DMS53 treated with DMSO at 0.1 percent for 48 hours (cell line): ENCODE measurements at regions not wholly inside any gene's neighbourhood (a gene's known extent, or its start where the extent isn't known, plus 50 kb on each side); places are given as distances from the start of the nearest gene placed in this dataset.

Experiments used
- DNase-seq: peaks from one replicate; lab custom pipeline; 2025; ENCODE audit not compliant: unreplicated experiment; lab: John Stamatoyannopoulos, UW

DNA sequence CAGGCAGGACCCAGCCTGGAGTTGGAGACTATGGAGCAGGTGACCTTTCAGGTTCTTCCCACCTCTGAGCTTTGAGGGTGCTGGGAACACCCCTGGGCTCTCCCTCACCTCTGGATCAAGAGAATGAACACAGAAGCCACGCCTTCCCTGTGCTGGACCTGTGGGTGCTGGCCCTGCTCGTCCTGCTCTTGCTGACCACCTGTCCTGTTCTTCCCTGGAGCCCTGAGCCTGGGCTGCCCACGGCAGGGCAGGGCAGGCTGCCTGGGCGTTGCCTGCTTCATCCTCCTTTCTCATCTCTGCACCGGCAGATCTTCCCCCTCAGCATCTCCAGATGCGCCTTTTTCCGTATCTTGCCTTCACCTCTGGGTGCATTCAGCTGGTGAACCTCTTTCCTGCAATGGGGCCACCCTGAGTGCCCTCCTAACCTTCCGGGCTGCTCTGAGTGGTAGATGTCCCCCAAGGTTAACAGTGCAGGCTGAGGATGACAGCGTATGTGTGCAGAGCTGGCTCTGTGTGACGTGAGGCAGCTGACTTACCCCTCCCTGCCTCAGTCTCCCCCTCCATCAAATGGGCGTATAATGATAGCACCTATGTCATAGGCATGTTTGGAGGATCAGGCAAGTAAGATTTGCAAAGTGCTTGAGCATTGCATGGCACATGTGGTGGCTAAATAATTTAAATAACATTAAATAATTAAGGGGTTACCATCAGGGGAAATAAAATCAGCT is 225.8 kb upstream of the CIBAR2 start:
- DNase-seq: no peak

DNA sequence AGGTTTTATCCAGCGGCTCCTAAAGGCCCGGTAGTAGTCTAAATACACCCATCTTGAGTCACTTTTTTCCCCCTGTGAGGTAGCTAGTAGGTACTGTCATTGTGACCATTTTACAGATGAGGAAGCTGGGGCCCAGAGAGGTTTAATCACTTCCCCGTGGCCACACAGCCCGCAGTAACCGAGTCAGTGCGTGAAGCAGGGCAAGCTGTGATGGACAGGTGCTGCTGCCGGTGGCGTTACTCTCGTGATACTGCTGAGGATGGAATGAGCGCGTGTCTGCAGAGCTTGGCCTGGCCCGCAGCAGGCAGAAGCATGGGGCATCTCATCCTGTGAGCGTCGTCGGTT is 226.3 kb upstream of the CIBAR2 start:
- no peak for DNase-seq

GRCh38 chr16:85338989-85339685 is 226.9 kb upstream of the CIBAR2 start:
- DNase-seq: no peak

- DNase-seq: no peak
These were observed 229.9 kb upstream of the CIBAR2 start for GRCh38 chr16:85341972-85342695.

GRCh38 chr16:85344502-85345128 is 232.3 kb upstream of the CIBAR2 start:
- DNase-seq: no peak

- DNase-seq: no peak
These were observed 232.9 kb upstream of the CIBAR2 start for GRCh38 chr16:85345129-85345639.

DNA sequence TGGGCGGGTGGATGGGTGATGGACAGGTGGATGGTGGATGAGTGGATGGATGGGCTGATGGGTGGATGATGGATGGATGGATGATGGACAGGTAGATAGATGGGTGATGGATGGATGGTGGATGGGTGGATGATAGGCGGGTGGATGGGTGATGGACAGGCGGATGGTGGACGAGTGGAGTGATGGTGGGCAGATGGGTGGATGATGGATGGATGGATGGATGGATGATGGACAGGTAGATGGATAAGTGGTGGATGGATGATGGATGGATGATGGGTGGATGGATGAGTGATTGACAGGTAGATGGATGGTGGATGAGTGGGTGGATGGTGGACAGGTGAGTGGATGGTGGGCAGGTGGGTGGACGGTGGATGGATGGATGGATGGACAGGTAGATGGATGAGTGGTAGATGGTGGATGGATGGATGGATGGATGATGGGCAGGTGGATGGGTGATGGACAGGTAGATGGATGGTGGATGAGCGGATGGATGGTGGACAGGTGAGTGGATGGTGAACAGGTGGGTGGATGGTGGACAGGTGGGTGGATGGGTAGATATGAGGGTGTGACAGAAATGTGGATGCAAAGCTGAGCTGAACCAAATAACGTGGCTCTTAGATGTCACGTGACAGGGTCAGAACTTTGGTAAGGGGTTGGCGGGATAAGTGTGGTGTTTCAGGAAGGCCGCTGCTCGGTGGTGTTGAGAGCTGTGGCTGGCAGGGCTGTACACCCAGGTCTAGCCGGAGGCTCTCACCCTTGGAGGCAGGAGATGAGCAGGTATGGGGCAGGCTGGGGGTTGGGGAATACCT is 234.3 kb upstream of the CIBAR2 start:
- no peak for DNase-seq

DNA sequence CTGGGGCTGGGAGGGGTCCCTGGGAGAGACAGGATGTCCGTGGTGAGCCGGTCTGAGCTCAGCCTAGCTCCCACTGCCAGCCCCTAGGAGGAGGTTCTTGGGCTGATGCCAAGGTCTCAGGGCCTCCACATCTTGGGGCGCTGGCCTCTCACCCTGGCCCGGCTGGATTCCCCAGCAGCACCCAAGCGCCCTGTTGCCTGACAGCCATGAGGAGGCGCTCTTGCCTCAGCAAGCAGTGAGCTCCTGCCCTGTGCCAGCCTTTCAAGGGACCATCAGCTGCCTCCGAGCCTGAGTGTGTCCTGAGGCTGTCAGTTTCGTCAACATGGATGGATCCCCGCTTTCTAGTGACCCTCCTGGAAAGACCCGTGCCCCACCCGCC is 234.9 kb upstream of the CIBAR2 start:
- DNase-seq: no peak

DNA sequence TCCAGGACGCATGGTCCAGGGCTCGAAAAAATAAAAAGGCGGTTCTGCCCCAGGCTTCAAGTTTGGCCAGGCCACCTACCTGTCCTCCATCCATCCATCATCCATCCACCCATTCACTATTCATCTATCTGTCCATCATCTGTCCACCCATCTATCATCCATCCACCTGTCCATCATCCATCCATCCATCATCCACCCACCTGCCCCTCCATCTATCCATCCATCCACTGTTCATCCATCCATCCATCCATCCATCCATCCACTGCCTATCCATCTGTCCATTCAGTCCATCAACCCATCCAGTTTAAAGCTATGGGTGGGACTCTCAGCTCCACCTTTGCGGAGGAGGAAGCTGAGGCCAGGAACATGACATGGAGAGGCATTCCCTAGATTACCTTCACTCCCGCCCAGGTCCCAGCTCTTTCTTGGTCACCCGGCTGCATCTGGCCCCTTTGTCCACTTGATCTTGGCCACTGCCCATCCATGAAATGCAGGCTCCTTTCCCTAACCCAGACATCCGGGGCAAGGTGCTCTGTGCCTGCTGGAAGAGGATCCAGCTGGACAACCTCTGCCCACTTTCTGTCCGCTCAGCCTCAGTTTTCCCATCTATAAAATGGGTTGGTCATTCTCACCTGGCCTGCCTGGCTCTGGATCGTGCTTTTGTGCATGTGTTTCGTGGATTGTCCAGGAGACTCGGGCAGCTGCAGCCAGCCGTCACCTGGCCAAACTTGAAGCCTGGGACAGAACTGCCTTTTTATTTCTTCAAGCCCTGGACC is 236.0 kb upstream of the CIBAR2 start:
- no peak for DNase-seq

DNA sequence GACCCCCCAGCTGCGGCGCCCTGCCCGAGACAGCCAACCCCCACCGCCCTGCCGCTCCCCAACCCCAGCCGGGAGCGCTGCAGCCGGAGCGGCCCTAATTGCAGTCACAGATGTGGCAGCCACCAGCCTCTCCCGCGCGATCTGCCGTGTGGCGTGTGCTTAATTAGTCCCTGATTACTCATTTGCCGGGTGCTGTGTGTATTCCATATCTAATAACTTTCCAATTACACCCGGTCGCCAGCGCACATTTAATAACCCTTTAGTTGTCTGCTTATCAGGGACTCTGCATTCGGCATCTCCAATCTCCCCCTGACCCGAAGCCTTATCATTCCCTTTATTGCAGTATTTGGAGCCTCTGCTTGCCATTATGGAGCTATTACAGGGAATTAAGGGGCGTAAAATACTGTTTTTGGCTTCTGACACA is 236.7 kb upstream of the CIBAR2 start:
- no peak for DNase-seq

DNA sequence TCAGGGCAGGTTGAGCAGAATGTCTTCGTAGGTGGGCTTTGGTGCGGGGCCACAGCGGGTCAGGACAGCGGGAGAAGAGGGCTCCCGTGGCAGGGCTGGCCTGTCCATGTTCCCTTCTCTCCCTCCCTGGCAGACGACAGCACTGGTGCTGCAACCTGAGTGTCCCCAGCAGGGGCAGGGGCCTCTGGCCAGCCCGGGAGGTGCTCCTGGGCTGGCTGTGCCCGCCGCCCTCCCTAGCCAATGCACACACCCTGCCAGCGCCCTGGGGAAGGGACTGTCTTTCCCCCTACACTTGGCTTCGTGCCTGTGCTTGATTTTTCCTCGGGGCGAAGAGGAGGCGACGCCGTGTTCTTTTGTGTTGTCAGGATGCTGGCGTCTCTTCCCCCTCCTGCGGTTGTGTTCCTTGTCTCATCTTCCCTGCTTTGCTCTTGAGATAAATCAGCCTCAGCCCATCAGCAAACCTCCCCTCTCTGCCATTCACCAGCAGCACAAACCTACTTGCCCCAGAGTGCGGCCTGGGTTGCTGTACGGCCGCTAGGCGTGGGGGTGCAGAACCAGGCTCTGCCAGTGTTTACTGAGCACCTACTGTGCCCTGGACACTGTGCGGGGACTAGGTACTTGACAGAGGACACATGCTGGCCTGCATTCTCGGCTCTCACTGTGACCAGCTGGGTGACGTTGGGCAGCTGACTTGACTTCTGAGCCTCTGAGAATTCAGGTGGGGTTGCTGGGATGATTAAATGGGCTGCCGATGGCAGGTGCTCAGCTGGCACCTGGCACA is 237.3 kb upstream of the CIBAR2 start:
- no peak for DNase-seq

DNA sequence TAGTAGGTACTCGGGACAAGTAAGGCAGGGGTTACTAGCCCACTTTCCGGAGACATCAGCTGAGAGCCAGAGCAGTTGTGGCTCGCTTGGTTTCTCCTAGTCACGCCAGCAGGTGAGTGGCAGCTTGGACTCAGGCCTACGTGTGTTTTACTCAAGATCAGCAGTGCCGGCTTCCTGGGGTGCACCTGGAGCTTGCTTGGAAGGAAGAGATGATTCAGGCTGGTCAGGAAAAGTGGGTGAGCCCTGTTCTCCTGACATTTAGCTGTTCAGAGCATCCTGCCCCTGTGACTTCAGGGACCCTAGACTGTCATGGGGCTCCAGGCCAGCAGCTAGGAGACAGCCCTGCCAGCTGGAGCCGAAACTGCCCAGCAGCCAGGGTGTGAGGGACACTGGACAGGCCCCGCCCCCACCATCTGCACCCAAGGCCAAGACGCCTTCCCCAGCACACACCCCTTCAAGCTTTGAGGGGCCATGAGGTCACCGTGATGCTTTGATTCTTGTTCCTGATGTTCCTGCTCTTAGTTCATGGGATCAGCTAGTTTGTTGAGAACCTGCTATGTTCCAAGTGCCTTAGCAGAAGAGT is 238.0 kb upstream of the CIBAR2 start:
- DNase-seq: no peak

GRCh38 chr16:85350973-85351372 is 238.7 kb upstream of the CIBAR2 start:
- peak; percentile 85 for DNase-seq

DNA sequence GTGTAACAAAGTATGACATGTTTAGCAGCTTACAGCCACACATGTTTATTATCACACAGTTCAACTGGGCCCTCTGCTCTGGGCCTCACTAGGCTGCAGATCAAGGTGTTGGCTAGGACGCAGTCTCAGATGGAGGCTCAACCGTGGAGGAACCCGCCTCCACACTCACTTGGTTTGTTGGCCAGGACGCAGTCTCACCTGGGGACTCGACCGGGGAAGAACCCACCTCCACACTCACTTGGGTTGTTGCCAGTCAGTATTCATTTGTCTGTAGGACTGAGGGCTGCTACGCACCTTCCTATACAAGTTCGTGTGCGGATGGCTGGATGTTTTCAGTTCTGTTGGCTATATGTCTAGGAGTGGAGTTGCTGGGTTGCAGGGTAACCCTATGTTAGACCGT is 240.7 kb upstream of the CIBAR2 start:
- DNase-seq: no peak

GRCh38 chr16:85353839-85354685 is 241.8 kb upstream of the CIBAR2 start:
- peak; percentile 38 for DNase-seq

GRCh38 chr16:85354686-85355514 is 242.6 kb upstream of the CIBAR2 start:
- no peak for DNase-seq

DNA sequence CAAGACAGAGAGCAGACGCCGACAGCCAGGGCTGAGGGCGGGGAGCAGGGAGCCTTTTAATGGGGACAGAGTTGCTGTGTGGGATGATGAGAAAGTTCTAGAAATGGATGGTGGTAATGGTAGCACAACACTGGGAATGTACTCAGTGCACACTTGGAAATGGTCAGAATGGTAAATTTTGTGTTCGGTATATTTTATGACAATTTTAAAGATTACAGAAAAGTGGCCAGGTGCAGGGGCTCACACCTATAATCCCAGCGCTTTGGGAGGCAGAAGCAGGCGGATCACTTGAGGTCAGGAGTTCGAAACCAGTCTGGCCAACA is 243.2 kb upstream of the CIBAR2 start:
- no peak for DNase-seq
